ENCODE measurements at regions not wholly inside any gene's neighbourhood (a gene's known extent, or its start where the extent isn't known, plus 50 kb on each side); places are given as distances from the start of the nearest gene placed in this dataset.

GRCh38 chr1:56073614-56074006, 505.8 kb downstream of the PLPP3 start:
- TF ChIP-seq POLR2A (IDR thresholded peaks at IDR 0.05; ENCODE audit: low read depth, low read length) (no peak), POLR2AphosphoS5 (IDR thresholded peaks at IDR 0.05; ENCODE audit: low read depth, low read length) (no peak)
